ENCODE measurements at regions not wholly inside any gene's neighbourhood (a gene's known extent, or its start where the extent isn't known, plus 50 kb on each side); places are given as distances from the start of the nearest gene placed in this dataset.

- H3K27me3 ChIP-seq (replicated peaks in 2 of 5; ENCODE audit: control insufficient read depth in 4 of 5, insufficient read depth in 5 of 5, low read length in 4 of 5): no peaks in the 10 kb centered on the region
- H3K4me3 ChIP-seq (ENCODE audit: control insufficient read depth in 1 of 7, extremely low read depth in 1 of 7, insufficient read depth in 4 of 7, low read depth in 2 of 7, low read length in 6 of 7): no peak overlapping the region
- ChIA-PET CTCF (interaction anchor here (0.6 to 1.1 kb wide), 4 partner anchors 12 to 346 kb away, joined by 3 read pairs; no protein-coding TSS in a partner anchor), POLR2A (no interaction called here)
- no peaks in the 10 kb centered on the region for H3K36me3 ChIP-seq (ENCODE audit: control insufficient read depth in 4 of 4, insufficient read depth in 4 of 4, low read length in 3 of 4)
- DNase-seq: no peak
- no peaks in the 10 kb centered on the region for H3K4me1 ChIP-seq (ENCODE audit: control extremely low read depth in 1 of 4, control insufficient read depth in 4 of 4, insufficient read depth in 4 of 4, low read length in 3 of 4)
- H3K27ac ChIP-seq (ENCODE audit: insufficient read depth in 1 of 2, low read depth in 1 of 2, low read length in 2 of 2, poor library complexity in 1 of 2, severe bottlenecking in 2 of 2): no peak overlapping the region
- H3K9me3 ChIP-seq (ENCODE audit: control extremely low read depth in 1 of 5, control insufficient read depth in 4 of 5, insufficient read depth in 2 of 5, low read depth in 1 of 5, low read length in 4 of 5): no peaks in the 10 kb centered on the region
Observed at GRCh38 chr1:93774707-93775106, 93.1 kb upstream of the BCAR3 start.

GRCh38 chr1:93773049-93773838 lies 91.6 kb upstream of the BCAR3 start:
- WGBS (ENCODE audit: insufficient coverage): 83% methylated on average over 2 of the region's 2 CpGs
- H3K4me1 ChIP-seq (ENCODE audit: control extremely low read depth in 1 of 4, control insufficient read depth in 4 of 4, insufficient read depth in 4 of 4, low read length in 3 of 4): peaks cover 0 to 12% (median 10%) of the 10 kb centered on the region in 4 experiments
- no peaks in the 10 kb centered on the region for H3K9me3 ChIP-seq (ENCODE audit: control extremely low read depth in 1 of 5, control insufficient read depth in 4 of 5, insufficient read depth in 2 of 5, low read depth in 1 of 5, low read length in 4 of 5)
- H3K4me3 ChIP-seq (ENCODE audit: control insufficient read depth in 1 of 7, extremely low read depth in 1 of 7, insufficient read depth in 4 of 7, low read depth in 2 of 7, low read length in 6 of 7): no peak overlapping the region
- H3K27ac ChIP-seq (ENCODE audit: insufficient read depth in 1 of 2, low read depth in 1 of 2, low read length in 2 of 2, poor library complexity in 1 of 2, severe bottlenecking in 2 of 2): no peak overlapping the region
- ChIA-PET CTCF (interaction anchor here (0.6 to 1.0 kb wide), 2 partner anchors 40 to 100 kb away, joined by 3 read pairs; no protein-coding TSS in a partner anchor), POLR2A (no interaction called here)
- H3K36me3 ChIP-seq (ENCODE audit: control insufficient read depth in 4 of 4, insufficient read depth in 4 of 4, low read length in 3 of 4): no peaks in the 10 kb centered on the region
- DNase-seq: no peak
- H3K27me3 ChIP-seq (replicated peaks in 2 of 5; ENCODE audit: control insufficient read depth in 4 of 5, insufficient read depth in 5 of 5, low read length in 4 of 5): no peaks in the 10 kb centered on the region

- Histone ChIP-seq H3K4me3 (ENCODE audit: control insufficient read depth in 1 of 7, extremely low read depth in 1 of 7, insufficient read depth in 4 of 7, low read depth in 2 of 7, low read length in 6 of 7) (no peak overlapping the region), H3K27me3 (replicated peaks in 2 of 5; ENCODE audit: control insufficient read depth in 4 of 5, insufficient read depth in 5 of 5, low read length in 4 of 5) (no peaks in the 10 kb centered on the region), H3K9me3 (ENCODE audit: control extremely low read depth in 1 of 5, control insufficient read depth in 4 of 5, insufficient read depth in 2 of 5, low read depth in 1 of 5, low read length in 4 of 5) (no peaks in the 10 kb centered on the region), H3K4me1 (ENCODE audit: control extremely low read depth in 1 of 4, control insufficient read depth in 4 of 4, insufficient read depth in 4 of 4, low read length in 3 of 4) (peaks cover 0 to 17% (median 13%) of the 10 kb centered on the region in 4 experiments), H3K27ac (ENCODE audit: insufficient read depth in 1 of 2, low read depth in 1 of 2, low read length in 2 of 2, poor library complexity in 1 of 2, severe bottlenecking in 2 of 2) (no peak overlapping the region), H3K36me3 (ENCODE audit: control insufficient read depth in 4 of 4, insufficient read depth in 4 of 4, low read length in 3 of 4) (no peaks in the 10 kb centered on the region)
- WGBS (ENCODE audit: insufficient coverage): 72% methylated on average over 2 of the region's 2 CpGs
- ChIA-PET CTCF (interaction anchor here (1.0 to 1.5 kb wide), 3 partner anchors 22 to 43 kb away, joined by 3 read pairs; no protein-coding TSS in a partner anchor), POLR2A (no interaction called here)
- DNase-seq: no peak
Observed at GRCh38 chr1:93771843-93772242, 90.2 kb upstream of the BCAR3 start.

GRCh38 chr1:93770640-93771039 lies 89.0 kb upstream of the BCAR3 start:
- no peaks in the 10 kb centered on the region for H3K27me3 ChIP-seq (replicated peaks in 2 of 5; ENCODE audit: control insufficient read depth in 4 of 5, insufficient read depth in 5 of 5, low read length in 4 of 5)
- peak in 2 of 3 donors; percentile 31 to 32 for DNase-seq
- H3K4me3 ChIP-seq (ENCODE audit: control insufficient read depth in 1 of 7, extremely low read depth in 1 of 7, insufficient read depth in 4 of 7, low read depth in 2 of 7, low read length in 6 of 7): no peak overlapping the region
- ChIA-PET POLR2A (no interaction called here), CTCF (interaction anchor here (1.0 to 1.2 kb wide), 3 partner anchors 14 to 44 kb away, joined by 3 read pairs; no protein-coding TSS in a partner anchor)
- no peaks in the 10 kb centered on the region for H3K36me3 ChIP-seq (ENCODE audit: control insufficient read depth in 4 of 4, insufficient read depth in 4 of 4, low read length in 3 of 4)
- H3K27ac ChIP-seq (ENCODE audit: insufficient read depth in 1 of 2, low read depth in 1 of 2, low read length in 2 of 2, poor library complexity in 1 of 2, severe bottlenecking in 2 of 2): no peak overlapping the region
- H3K4me1 ChIP-seq (ENCODE audit: control extremely low read depth in 1 of 4, control insufficient read depth in 4 of 4, insufficient read depth in 4 of 4, low read length in 3 of 4): peaks cover 0 to 23% (median 13%) of the 10 kb centered on the region in 4 experiments
- 88% methylated on average over 1 of the region's 2 CpGs for WGBS (ENCODE audit: insufficient coverage)
- H3K9me3 ChIP-seq (ENCODE audit: control extremely low read depth in 1 of 5, control insufficient read depth in 4 of 5, insufficient read depth in 2 of 5, low read depth in 1 of 5, low read length in 4 of 5): no peaks in the 10 kb centered on the region

DNA sequence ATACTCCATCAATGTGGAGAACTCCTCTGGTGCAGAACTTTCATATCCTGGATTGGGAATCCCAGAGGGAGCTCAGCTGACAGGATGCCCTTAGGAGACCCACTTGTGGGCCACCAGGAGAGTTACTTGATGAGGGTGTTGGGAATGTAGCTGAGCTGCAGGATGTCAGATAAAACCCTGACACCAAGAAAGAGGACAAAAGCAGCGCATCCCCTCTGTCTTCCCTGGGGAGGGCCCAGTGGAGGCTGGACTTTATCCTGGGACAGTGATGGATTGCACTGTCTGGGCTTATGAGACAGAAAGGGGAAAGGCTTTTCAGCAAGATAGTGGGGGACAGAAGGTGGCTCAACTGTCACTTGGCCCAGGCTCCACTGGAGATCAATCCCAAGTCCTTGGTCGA lies 88.1 kb upstream of the BCAR3 start:
- H3K4me1 ChIP-seq (ENCODE audit: control extremely low read depth in 1 of 4, control insufficient read depth in 4 of 4, insufficient read depth in 4 of 4, low read length in 3 of 4): peaks cover 0 to 23% (median 13%) of the 10 kb centered on the region in 4 experiments
- ChIA-PET POLR2A (interaction anchor here (0.6 kb wide), 1 partner anchor 207 kb away, joined by 4 read pairs; no protein-coding TSS in a partner anchor), CTCF (interaction anchor here (1.1 kb wide), 2 partner anchors 15 to 44 kb away, joined by 3 to 5 read pairs; no protein-coding TSS in a partner anchor)
- H3K9me3 ChIP-seq (ENCODE audit: control extremely low read depth in 1 of 5, control insufficient read depth in 4 of 5, insufficient read depth in 2 of 5, low read depth in 1 of 5, low read length in 4 of 5): no peaks in the 10 kb centered on the region
- no peak for DNase-seq
- no peaks in the 10 kb centered on the region for H3K27me3 ChIP-seq (replicated peaks in 2 of 5; ENCODE audit: control insufficient read depth in 4 of 5, insufficient read depth in 5 of 5, low read length in 4 of 5)
- no peaks in the 10 kb centered on the region for H3K36me3 ChIP-seq (ENCODE audit: control insufficient read depth in 4 of 4, insufficient read depth in 4 of 4, low read length in 3 of 4)
- H3K27ac ChIP-seq (ENCODE audit: insufficient read depth in 1 of 2, low read depth in 1 of 2, low read length in 2 of 2, poor library complexity in 1 of 2, severe bottlenecking in 2 of 2): no peak overlapping the region
- 100% methylated on average over 2 of the region's 2 CpGs for WGBS (ENCODE audit: insufficient coverage)
- no peak overlapping the region for H3K4me3 ChIP-seq (ENCODE audit: control insufficient read depth in 1 of 7, extremely low read depth in 1 of 7, insufficient read depth in 4 of 7, low read depth in 2 of 7, low read length in 6 of 7)

DNA sequence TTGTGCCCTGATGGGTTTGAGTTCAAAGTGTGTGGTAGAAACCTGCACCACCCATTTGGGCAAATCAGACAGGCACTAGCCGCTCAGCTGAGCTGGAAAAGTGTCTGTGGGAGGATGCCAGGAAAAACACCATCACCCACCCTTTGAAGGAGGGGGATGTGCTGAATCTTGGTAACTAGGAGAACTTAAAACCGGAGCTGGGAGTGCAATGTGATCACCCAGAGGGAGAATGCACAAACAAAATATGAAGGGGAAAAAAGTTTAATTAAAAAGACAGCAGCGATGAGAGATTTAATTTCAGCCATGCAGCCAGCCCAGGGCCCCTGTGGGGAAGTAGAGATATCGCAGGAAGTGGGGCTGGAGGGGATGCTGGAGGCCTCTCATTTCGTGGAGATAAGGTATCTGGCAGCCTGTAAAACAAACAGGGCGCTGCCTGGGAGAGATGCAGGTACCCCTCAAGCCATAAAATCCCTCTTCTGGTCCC lies 86.8 kb upstream of the BCAR3 start:
- Histone ChIP-seq H3K9me3 (ENCODE audit: control extremely low read depth in 1 of 5, control insufficient read depth in 4 of 5, insufficient read depth in 2 of 5, low read depth in 1 of 5, low read length in 4 of 5) (no peaks in the 10 kb centered on the region), H3K27ac (ENCODE audit: insufficient read depth in 1 of 2, low read depth in 1 of 2, low read length in 2 of 2, poor library complexity in 1 of 2, severe bottlenecking in 2 of 2) (no peak overlapping the region), H3K4me3 (ENCODE audit: control insufficient read depth in 1 of 7, extremely low read depth in 1 of 7, insufficient read depth in 4 of 7, low read depth in 2 of 7, low read length in 6 of 7) (peak overlapping the region in 1 of 7 experiments; percentile 6), H3K27me3 (replicated peaks in 2 of 5; ENCODE audit: control insufficient read depth in 4 of 5, insufficient read depth in 5 of 5, low read length in 4 of 5) (no peaks in the 10 kb centered on the region), H3K36me3 (ENCODE audit: control insufficient read depth in 4 of 4, insufficient read depth in 4 of 4, low read length in 3 of 4) (no peaks in the 10 kb centered on the region), H3K4me1 (ENCODE audit: control extremely low read depth in 1 of 4, control insufficient read depth in 4 of 4, insufficient read depth in 4 of 4, low read length in 3 of 4) (peaks cover 0 to 23% (median 13%) of the 10 kb centered on the region in 4 experiments)
- ChIA-PET POLR2A (no interaction called here), CTCF (interaction anchor here (1.1 to 1.4 kb wide), 3 partner anchors 13 to 45 kb away, joined by 3 to 5 read pairs (median 3); no protein-coding TSS in a partner anchor)
- peak in 2 of 3 donors; percentile 52 to 63 for DNase-seq
- WGBS (ENCODE audit: insufficient coverage): 5% methylated on average over 4 of the region's 6 CpGs

DNA sequence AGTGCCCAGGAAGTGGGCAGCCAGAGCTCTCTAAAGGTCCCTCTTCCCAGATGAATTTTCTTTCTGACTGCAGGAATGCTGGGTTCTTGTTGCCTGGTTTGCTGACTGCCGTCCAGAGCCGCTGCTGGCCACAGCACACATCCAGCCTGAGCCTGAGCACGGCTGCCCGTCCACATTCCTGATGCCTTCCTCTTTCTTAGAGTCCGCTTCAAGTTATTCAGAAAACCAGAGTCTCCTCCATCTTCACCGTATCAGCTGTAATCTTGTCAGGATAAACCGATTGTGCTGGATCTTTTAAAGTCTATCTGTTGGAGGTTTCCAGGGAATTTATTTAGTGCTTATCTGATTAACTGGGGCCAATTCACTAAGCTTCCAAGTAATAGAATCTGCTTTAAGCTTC lies 84.8 kb upstream of the BCAR3 start:
- Histone ChIP-seq H3K36me3 (ENCODE audit: control insufficient read depth in 4 of 4, insufficient read depth in 4 of 4, low read length in 3 of 4) (no peaks in the 10 kb centered on the region), H3K4me3 (ENCODE audit: control insufficient read depth in 1 of 7, extremely low read depth in 1 of 7, insufficient read depth in 4 of 7, low read depth in 2 of 7, low read length in 6 of 7) (no peak overlapping the region), H3K9me3 (ENCODE audit: control extremely low read depth in 1 of 5, control insufficient read depth in 4 of 5, insufficient read depth in 2 of 5, low read depth in 1 of 5, low read length in 4 of 5) (no peaks in the 10 kb centered on the region), H3K4me1 (ENCODE audit: control extremely low read depth in 1 of 4, control insufficient read depth in 4 of 4, insufficient read depth in 4 of 4, low read length in 3 of 4) (peaks cover 0 to 23% (median 13%) of the 10 kb centered on the region in 4 experiments), H3K27me3 (replicated peaks in 2 of 5; ENCODE audit: control insufficient read depth in 4 of 5, insufficient read depth in 5 of 5, low read length in 4 of 5) (no peaks in the 10 kb centered on the region), H3K27ac (ENCODE audit: insufficient read depth in 1 of 2, low read depth in 1 of 2, low read length in 2 of 2, poor library complexity in 1 of 2, severe bottlenecking in 2 of 2) (no peak overlapping the region)
- DNase-seq: no peak
- 82% methylated on average over 6 of the region's 7 CpGs for WGBS (ENCODE audit: insufficient coverage)
- CTCF ChIA-PET: interaction anchor here (1.2 kb wide), 1 partner anchor 47 kb away, joined by 3 read pairs; no protein-coding TSS in a partner anchor
- POLR2A ChIA-PET: no interaction called here

Measured in common myeloid progenitor, CD34-positive (primary cell).